GM18520 (cell line): ENCODE measurements at regions not wholly inside any gene's neighbourhood (a gene's known extent, or its start where the extent isn't known, plus 50 kb on each side); places are given as distances from the start of the nearest gene placed in this dataset.
"Not testable (repeated sequence)": the region's sequence is repeated elsewhere in the genome, so short reads cannot be mapped to it uniquely, and the experiment has no call there.

Source experiments
- ATAC-seq: cut with Tn5 transposase; IDR thresholded peaks from one replicate; pipeline ENCODE4 v1.9.1; 2021; ENCODE audit not compliant: unreplicated experiment

GRCh38 chrX:121407627-121408026, 360.2 kb downstream of the GLUD2 start:
- no peak for ATAC-seq

DNA sequence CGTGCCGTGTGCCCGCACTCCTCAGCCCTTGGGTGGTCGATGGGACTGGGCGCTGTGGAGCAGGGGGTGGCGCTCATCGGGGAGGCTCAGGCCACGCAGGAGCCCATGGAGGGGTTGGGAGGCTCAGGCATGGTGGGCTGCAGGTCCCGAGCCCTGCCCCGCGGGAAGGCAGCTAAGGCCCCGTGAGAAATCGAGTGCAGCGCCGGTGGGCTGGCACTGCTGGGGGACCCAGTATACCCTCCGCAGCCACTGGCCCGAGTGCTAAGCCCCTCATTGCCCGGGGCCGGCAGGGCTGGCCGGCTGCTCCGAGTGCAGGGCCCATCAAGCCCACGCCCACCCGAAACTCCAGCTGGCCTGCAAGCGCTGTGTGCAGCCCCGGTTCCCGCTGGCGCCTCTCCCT, 384.1 kb downstream of the GLUD2 start:
- not testable (repeated sequence) for ATAC-seq

- ATAC-seq: no peak
Observed at GRCh38 chrX:121433289-121433688, 385.9 kb downstream of the GLUD2 start.

DNA sequence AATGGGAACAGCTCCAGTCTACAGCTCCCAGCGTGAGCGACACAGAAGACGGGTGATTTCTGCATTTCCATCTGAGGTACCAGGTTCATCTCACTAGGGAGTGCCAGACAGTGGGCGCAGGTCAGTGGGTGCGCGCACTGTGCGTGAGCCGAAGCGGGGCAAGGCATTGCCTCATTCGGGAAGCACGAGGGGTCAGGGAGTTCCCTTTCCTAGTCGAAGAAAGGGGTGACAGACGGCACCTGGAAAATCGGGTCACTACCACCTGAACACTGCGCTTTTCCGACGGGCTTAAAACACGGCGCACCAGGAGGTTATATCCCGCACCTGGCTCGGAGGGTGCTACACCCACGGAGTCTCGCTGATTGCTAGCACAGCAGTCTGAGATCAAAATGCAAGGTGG, 390.3 kb downstream of the GLUD2 start:
- ATAC-seq: not testable (repeated sequence)

- ATAC-seq: peak; percentile 45
Observed at GRCh38 chrX:121455890-121456289, 408.5 kb downstream of the GLUD2 start.

GRCh38 chrX:121456315-121456714, 408.9 kb downstream of the GLUD2 start:
- peak; percentile 76 for ATAC-seq

GRCh38 chrX:121457096-121457495, 409.7 kb downstream of the GLUD2 start:
- no peak for ATAC-seq

GRCh38 chrX:121479406-121479805, 432.0 kb downstream of the GLUD2 start:
- ATAC-seq: no peak

DNA sequence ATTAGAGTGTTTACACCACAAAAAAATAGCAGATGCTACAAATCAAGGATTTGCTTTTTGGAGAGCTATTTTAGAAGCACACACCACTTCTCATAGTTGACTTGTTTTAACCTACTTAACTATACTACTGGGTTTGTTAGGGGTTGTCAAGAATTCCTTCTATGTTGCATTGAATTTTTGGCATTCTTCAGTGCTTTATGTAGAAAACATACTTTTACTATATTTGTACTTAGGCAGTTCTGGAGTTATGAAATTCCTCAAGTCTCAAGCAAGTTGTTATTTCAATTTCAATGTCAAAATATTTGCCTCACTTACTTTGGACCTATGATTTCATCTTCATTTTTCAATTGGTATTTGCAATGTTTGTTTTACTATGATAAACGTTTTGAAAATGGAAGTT, 449.6 kb downstream of the GLUD2 start:
- no peak for ATAC-seq

GRCh38 chrX:121504153-121504552, 456.7 kb downstream of the GLUD2 start:
- ATAC-seq: no peak

GRCh38 chrX:121546317-121546716, 498.9 kb downstream of the GLUD2 start:
- ATAC-seq: no peak

- no peak for ATAC-seq
Observed at GRCh38 chrX:121558886-121559285, 511.5 kb downstream of the GLUD2 start.

- ATAC-seq: no peak
Observed at GRCh38 chrX:121562616-121563015, 515.2 kb downstream of the GLUD2 start.

DNA sequence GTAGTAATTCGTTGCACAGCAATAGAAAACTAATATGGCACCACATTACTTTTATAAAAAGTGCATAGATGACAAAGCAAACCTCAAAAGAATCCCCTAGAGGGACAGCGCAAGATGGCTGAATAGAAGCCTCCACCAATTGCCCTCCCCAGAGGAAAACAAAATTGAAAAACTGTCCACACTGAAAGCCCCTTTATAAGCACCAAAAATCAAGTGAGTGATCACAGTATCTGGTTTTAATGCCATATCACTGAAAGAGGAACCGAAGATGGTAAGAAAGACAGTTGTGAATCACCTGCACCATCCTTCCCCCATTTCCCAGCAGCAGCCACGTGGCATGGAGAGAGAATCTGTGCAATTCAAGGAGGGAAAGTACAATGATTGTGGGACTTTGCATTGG, 522.2 kb downstream of the GLUD2 start:
- peak; percentile 55 for ATAC-seq

DNA sequence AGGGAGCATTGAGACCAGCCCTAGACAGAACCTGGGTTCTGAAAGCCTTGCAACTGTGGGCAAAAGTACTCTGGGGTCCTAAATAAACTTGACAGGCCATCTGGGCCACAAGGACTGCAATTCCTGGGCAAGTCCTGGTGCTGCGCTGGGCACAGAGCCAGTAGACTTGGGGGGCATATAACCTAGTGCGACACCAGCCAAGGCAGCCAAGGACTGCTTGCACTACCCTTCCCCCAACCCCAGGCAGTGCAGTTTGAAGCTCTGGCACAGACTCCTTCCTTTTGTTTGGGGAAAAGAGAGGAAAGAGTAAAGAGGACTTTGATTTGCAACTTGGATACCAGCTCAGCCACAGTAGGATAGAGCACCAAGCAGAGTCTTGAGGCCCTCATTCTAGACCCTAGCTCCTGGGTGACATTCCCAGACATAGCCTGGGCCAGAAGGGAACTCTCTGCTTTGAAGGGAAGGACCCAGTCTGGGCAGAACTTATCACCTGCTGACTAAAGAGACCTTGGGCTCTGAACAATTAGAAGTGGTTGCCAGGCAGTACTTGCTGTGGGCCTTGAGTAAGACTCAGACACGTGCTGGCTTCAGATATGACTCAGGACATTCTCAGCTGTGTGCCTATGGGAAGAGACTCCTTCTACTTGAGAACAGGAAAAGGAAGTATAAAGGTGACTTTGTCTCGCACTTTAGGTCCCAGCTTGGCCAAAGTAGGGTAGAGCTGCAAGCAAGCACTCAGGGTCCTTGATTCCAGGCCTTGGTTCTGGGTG, 522.8 kb downstream of the GLUD2 start:
- peak; percentile 54 for ATAC-seq

DNA sequence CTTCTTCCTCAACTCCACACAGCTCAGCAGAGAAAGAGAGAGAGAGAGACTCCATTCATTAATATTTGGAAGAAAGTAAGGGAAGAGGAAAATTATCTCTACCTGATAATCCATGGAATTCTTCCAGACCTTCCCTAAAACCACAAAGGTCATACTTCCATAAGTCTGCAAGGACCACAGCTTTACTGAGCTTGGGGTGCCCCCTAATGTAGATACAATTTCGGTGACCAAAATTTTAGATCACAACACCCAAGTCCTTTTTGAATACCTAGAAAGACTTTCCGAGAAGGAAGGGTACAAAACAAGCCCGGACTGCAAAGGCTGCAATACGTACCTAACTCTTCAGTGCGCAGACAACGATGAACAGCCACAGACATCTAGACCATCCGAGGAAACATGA, 523.9 kb downstream of the GLUD2 start:
- no peak for ATAC-seq

- ATAC-seq: not testable (repeated sequence)
Observed at GRCh38 chrX:121574384-121574783, 527.0 kb downstream of the GLUD2 start.

GRCh38 chrX:121579016-121579760, 531.8 kb downstream of the GLUD2 start:
- ATAC-seq: no peak

- no peak for ATAC-seq
Observed at GRCh38 chrX:121581885-121582284, 534.5 kb downstream of the GLUD2 start.

DNA sequence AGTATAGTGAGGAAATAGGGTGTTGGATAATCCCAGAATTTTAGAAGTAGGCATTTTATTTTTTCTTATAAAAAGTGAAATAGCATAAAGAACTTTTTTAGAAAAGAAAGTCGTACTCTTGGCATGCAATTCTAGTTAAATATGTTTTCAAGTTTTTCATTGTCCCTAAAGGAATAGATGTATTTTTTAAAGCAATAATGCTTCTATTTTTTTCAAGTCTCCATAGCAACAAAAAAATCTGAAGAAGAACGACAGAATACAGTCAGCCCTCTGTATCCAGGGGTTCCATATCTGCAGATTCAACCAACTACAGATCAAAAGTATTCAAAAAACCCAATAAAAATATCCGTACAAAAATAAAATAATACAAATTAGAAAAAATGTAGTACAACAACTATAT, 538.2 kb downstream of the GLUD2 start:
- no peak for ATAC-seq

- no peak for ATAC-seq
Observed at GRCh38 chrX:121592884-121593283, 545.5 kb downstream of the GLUD2 start.

- ATAC-seq: no peak
Observed at GRCh38 chrX:121598356-121598755, 550.9 kb downstream of the GLUD2 start.
